T follicular helper cell (primary cell): ENCODE measurements at regions not wholly inside any gene's neighbourhood (a gene's known extent, or its start where the extent isn't known, plus 50 kb on each side); places are given as distances from the start of the nearest gene placed in this dataset.
"Not testable (repeated sequence)": the region's sequence is repeated elsewhere in the genome, so short reads cannot be mapped to it uniquely, and the experiment has no call there.

Experiments used
- DNase-seq: peaks from one replicate; pipeline ENCODE4 v3.0.0-alpha.2; 2020; ENCODE audit warnings: low read depth

GRCh38 chr9:115548609-115549260 lies 430.8 kb upstream of the TNC start:
- no peak for DNase-seq

GRCh38 chr9:115551396-115551795 lies 433.4 kb upstream of the TNC start:
- DNase-seq = no peak

GRCh38 chr9:115553060-115553773 lies 435.3 kb upstream of the TNC start:
- DNase-seq = no peak

- no peak for DNase-seq
These were observed 438.5 kb upstream of the TNC start for GRCh38 chr9:115556432-115556831.

- DNase-seq = no peak
These were observed 457.2 kb upstream of the TNC start for GRCh38 chr9:115575147-115575546.

- DNase-seq = not testable (repeated sequence)
These were observed 467.5 kb upstream of the TNC start for GRCh38 chr9:115585458-115585857.

- DNase-seq = no peak
These were observed 469.4 kb upstream of the TNC start for GRCh38 chr9:115587310-115587709.

GRCh38 chr9:115590011-115590410 lies 472.1 kb upstream of the TNC start:
- DNase-seq = no peak

- DNase-seq = no peak
These were observed 473.6 kb upstream of the TNC start for GRCh38 chr9:115591584-115591984.

GRCh38 chr9:115593587-115594091 lies 475.7 kb upstream of the TNC start:
- DNase-seq = no peak

GRCh38 chr9:115594557-115594956 lies 476.6 kb upstream of the TNC start:
- DNase-seq = no peak

GRCh38 chr9:115596021-115596745 lies 478.2 kb upstream of the TNC start:
- no peak for DNase-seq

GRCh38 chr9:115596746-115597080 lies 478.8 kb upstream of the TNC start:
- no peak for DNase-seq

GRCh38 chr9:115597330-115597895 lies 479.5 kb upstream of the TNC start:
- DNase-seq = no peak

GRCh38 chr9:115598751-115599150 lies 480.8 kb upstream of the TNC start:
- no peak for DNase-seq

- no peak for DNase-seq
These were observed 481.9 kb upstream of the TNC start for GRCh38 chr9:115599898-115600297.

- no peak for DNase-seq
These were observed 483.5 kb upstream of the TNC start for GRCh38 chr9:115601434-115601833.

- no peak for DNase-seq
These were observed 487.0 kb upstream of the TNC start for GRCh38 chr9:115604831-115605483.

GRCh38 chr9:115606838-115607237 lies 488.9 kb upstream of the TNC start:
- no peak for DNase-seq

- DNase-seq = no peak
These were observed 496.5 kb upstream of the TNC start for GRCh38 chr9:115614326-115614999.

- DNase-seq = no peak
These were observed 497.0 kb upstream of the TNC start for GRCh38 chr9:115615000-115615401.
